H1 (cell line): ENCODE measurements at regions not wholly inside any gene's neighbourhood (a gene's known extent, or its start where the extent isn't known, plus 50 kb on each side); places are given as distances from the start of the nearest gene placed in this dataset.

Experiments used
- ASH2L ChIP-seq: fragments of 200-600, 300-600 bp; sonication (generic); IDR thresholded peaks from one replicate; pipeline ENCODE4 v1.7.1; 2017; ENCODE audit warnings: low read length
- BACH1 ChIP-seq: IDR thresholded peaks from 2 replicates; pipeline ENCODE4 v1.6.1; 2012; ENCODE audit warnings: low read length, improper control_type of control experiment
- CREB1 ChIP-seq: IDR thresholded peaks from 2 replicates; pipeline ENCODE4 v1.6.1; 2012; ENCODE audit warnings: inconsistent platforms
- KDM4A ChIP-seq: IDR thresholded peaks from one replicate; pipeline ENCODE4 v1.7.1; 2012; ENCODE audit warnings: low read depth, mild to moderate bottlenecking, moderate library complexity, low read length, inconsistent platforms; ENCODE audit not compliant: severe bottlenecking
- NRF1 ChIP-seq: IDR thresholded peaks from 2 replicates; pipeline ENCODE4 v1.6.1; 2011; ENCODE audit warnings: mild to moderate bottlenecking, low read depth, low read length, improper control_type of control experiment
- POLR2AphosphoS5 ChIP-seq: IDR thresholded peaks from 2 replicates; pipeline ENCODE4 v1.6.1; 2011; ENCODE audit warnings: low read depth, low read length
- POU5F1 ChIP-seq: IDR thresholded peaks from 2 replicates; pipeline ENCODE4 v1.6.1; 2011; ENCODE audit warnings: low read depth, mild to moderate bottlenecking, low read length, moderate library complexity
- SIN3A ChIP-seq, 2 experiments: IDR thresholded peaks in 1 of 2; conservative IDR thresholded peaks in 1 of 2; 2 replicates each; pipeline ENCODE4 v1.6.1; 2011 to 2012; ENCODE audit warnings: low read length in 2 of 2, improper control_type of control experiment in 1 of 2, low read depth in 1 of 2, mild to moderate bottlenecking in 1 of 2
- TBP ChIP-seq: IDR thresholded peaks from 2 replicates; pipeline ENCODE4 v1.6.1; 2011; ENCODE audit warnings: low read depth, low read length, improper control_type of control experiment
- ZNF274 ChIP-seq: IDR thresholded peaks from 2 replicates; pipeline ENCODE4 v1.7.0; 2012; ENCODE audit warnings: low read length, borderline replicate concordance; ENCODE audit errors: extremely low read depth
- TF ChIP-seq, protein P1 (sequence below): fragments of 300-600 bp; sonication (generic); IDR thresholded peaks from 2 replicates; pipeline ENCODE4 v1.7.1; 2012; ENCODE audit warnings: low read length, moderate library complexity, mild to moderate bottlenecking, inconsistent platforms; ENCODE audit not compliant: insufficient replicate concordance
- TF ChIP-seq, protein P2 (sequence below): IDR thresholded peaks from 2 replicates; pipeline ENCODE4 v1.6.1; 2011; ENCODE audit warnings: low read length, improper control_type of control experiment

DNA sequence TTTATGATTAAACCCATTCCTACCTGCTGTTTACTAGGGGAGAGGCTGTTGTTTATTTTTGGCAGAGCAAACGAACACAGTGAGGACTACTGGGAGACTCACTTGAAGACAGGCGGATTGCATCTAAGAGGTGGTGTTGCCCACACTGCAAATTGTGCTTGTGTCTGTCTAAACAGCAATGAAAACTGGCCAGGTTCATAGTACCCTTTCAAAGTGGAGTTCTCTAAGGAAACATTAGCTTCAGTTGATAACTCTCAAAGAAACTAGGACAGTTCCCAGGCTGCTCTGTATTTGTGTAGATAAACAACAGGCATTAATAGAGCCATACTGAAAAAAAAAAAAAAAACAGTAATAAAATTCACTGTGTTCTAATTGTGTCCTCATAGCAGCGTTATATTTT is 466.0 kb upstream of the RGS6 start (continued):
- TF ChIP-seq, protein P1, sequence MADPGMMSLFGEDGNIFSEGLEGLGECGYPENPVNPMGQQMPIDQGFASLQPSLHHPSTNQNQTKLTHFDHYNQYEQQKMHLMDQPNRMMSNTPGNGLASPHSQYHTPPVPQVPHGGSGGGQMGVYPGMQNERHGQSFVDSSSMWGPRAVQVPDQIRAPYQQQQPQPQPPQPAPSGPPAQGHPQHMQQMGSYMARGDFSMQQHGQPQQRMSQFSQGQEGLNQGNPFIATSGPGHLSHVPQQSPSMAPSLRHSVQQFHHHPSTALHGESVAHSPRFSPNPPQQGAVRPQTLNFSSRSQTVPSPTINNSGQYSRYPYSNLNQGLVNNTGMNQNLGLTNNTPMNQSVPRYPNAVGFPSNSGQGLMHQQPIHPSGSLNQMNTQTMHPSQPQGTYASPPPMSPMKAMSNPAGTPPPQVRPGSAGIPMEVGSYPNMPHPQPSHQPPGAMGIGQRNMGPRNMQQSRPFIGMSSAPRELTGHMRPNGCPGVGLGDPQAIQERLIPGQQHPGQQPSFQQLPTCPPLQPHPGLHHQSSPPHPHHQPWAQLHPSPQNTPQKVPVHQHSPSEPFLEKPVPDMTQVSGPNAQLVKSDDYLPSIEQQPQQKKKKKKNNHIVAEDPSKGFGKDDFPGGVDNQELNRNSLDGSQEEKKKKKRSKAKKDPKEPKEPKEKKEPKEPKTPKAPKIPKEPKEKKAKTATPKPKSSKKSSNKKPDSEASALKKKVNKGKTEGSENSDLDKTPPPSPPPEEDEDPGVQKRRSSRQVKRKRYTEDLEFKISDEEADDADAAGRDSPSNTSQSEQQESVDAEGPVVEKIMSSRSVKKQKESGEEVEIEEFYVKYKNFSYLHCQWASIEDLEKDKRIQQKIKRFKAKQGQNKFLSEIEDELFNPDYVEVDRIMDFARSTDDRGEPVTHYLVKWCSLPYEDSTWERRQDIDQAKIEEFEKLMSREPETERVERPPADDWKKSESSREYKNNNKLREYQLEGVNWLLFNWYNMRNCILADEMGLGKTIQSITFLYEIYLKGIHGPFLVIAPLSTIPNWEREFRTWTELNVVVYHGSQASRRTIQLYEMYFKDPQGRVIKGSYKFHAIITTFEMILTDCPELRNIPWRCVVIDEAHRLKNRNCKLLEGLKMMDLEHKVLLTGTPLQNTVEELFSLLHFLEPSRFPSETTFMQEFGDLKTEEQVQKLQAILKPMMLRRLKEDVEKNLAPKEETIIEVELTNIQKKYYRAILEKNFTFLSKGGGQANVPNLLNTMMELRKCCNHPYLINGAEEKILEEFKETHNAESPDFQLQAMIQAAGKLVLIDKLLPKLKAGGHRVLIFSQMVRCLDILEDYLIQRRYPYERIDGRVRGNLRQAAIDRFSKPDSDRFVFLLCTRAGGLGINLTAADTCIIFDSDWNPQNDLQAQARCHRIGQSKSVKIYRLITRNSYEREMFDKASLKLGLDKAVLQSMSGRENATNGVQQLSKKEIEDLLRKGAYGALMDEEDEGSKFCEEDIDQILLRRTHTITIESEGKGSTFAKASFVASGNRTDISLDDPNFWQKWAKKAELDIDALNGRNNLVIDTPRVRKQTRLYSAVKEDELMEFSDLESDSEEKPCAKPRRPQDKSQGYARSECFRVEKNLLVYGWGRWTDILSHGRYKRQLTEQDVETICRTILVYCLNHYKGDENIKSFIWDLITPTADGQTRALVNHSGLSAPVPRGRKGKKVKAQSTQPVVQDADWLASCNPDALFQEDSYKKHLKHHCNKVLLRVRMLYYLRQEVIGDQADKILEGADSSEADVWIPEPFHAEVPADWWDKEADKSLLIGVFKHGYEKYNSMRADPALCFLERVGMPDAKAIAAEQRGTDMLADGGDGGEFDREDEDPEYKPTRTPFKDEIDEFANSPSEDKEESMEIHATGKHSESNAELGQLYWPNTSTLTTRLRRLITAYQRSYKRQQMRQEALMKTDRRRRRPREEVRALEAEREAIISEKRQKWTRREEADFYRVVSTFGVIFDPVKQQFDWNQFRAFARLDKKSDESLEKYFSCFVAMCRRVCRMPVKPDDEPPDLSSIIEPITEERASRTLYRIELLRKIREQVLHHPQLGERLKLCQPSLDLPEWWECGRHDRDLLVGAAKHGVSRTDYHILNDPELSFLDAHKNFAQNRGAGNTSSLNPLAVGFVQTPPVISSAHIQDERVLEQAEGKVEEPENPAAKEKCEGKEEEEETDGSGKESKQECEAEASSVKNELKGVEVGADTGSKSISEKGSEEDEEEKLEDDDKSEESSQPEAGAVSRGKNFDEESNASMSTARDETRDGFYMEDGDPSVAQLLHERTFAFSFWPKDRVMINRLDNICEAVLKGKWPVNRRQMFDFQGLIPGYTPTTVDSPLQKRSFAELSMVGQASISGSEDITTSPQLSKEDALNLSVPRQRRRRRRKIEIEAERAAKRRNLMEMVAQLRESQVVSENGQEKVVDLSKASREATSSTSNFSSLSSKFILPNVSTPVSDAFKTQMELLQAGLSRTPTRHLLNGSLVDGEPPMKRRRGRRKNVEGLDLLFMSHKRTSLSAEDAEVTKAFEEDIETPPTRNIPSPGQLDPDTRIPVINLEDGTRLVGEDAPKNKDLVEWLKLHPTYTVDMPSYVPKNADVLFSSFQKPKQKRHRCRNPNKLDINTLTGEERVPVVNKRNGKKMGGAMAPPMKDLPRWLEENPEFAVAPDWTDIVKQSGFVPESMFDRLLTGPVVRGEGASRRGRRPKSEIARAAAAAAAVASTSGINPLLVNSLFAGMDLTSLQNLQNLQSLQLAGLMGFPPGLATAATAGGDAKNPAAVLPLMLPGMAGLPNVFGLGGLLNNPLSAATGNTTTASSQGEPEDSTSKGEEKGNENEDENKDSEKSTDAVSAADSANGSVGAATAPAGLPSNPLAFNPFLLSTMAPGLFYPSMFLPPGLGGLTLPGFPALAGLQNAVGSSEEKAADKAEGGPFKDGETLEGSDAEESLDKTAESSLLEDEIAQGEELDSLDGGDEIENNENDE = no peak
- TF ChIP-seq POLR2AphosphoS5 = no peak
- TF ChIP-seq SIN3A (conservative IDR thresholded peaks at IDR 0.05 in 1 of 2, IDR thresholded peaks at IDR 0.05 in 1 of 2; ENCODE audit: low read depth in 1 of 2, low read length in 2 of 2) = no peak
- TF ChIP-seq KDM4A = no peak
- no peak for TF ChIP-seq TBP
- TF ChIP-seq, protein P2, sequence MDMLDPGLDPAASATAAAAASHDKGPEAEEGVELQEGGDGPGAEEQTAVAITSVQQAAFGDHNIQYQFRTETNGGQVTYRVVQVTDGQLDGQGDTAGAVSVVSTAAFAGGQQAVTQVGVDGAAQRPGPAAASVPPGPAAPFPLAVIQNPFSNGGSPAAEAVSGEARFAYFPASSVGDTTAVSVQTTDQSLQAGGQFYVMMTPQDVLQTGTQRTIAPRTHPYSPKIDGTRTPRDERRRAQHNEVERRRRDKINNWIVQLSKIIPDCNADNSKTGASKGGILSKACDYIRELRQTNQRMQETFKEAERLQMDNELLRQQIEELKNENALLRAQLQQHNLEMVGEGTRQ = no peak
- no peak for TF ChIP-seq ASH2L
- TF ChIP-seq BACH1 = no peak
- TF ChIP-seq ZNF274 = no peak
- TF ChIP-seq NRF1 = no peak
- no peak for TF ChIP-seq CREB1
- TF ChIP-seq POU5F1 = no peak
